Ureter (tissue), 1 donor: ENCODE measurements at regions not wholly inside any gene's neighbourhood (a gene's known extent, or its start where the extent isn't known, plus 50 kb on each side); places are given as distances from the start of the nearest gene placed in this dataset.

Experiments used
- DNase-seq: peaks from one replicate; pipeline ENCODE4 v3.0.0-alpha.2; 2020; ENCODE audit warnings: low spot score
- donor health status: DM: yes; HTN: yes; CAD: no.

DNA sequence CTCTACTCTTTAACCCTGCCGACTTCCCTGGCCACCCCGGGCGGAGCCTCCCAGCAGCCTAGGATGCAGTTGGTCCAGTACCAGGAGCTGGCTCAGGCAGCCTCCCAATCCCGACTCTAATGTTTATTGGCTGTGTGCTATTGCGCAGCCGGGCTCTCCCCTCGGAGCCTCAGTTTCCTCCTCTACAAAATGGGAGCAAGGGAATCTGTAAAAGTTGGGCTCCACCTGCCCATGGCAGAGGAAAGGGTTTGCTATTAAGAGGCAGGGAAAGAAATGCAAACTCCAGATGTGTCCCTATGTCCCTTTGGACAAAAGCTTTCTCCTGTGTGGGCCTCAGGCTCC lies 140.8 kb upstream of the PJA1 start:
- no peak for DNase-seq

GRCh38 chrX:69305333-69306062 lies 140.2 kb upstream of the PJA1 start:
- no peak for DNase-seq

- no peak for DNase-seq
Measured at GRCh38 chrX:69303231-69303630, 138.0 kb upstream of the PJA1 start.

- no peak for DNase-seq
Measured at GRCh38 chrX:69299951-69300714, 134.9 kb upstream of the PJA1 start.

- no peak for DNase-seq
Measured at GRCh38 chrX:69299285-69299684, 134.0 kb upstream of the PJA1 start.

DNA sequence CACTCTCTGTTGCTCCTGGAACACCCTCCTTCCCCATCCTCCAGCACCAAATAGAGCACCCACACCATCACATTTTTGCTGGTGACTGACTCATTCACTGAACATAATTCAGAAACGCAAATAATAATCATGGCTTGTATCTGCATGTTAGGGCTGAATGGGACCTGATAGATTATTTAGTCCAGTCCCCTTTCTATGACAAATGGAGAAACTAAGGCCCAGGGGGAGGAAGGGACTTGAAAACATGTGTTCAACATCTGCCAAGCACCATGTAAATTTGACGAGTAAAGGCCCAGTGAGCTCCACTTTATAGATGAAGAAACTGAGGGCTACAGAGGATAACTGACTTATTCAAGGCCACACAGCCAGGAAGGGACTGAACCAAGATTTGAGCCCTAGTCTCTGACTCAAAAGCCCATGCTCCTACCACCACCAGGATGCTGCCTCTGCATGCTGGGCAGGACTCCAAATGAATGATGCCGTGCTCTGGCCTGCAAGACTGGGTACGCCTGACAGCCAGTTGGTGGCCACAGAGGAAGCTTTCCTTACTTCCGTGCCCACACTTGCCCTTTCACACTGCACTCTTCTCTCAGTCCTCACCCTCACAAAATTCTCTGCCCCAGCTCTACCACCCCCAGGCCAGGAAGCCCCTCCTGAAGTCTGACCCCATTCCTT lies 133.3 kb upstream of the PJA1 start:
- no peak for DNase-seq

- DNase-seq: no peak
Measured at GRCh38 chrX:69297506-69297905, 132.3 kb upstream of the PJA1 start.

- no peak for DNase-seq
Measured at GRCh38 chrX:69293776-69294601, 128.7 kb upstream of the PJA1 start.

DNA sequence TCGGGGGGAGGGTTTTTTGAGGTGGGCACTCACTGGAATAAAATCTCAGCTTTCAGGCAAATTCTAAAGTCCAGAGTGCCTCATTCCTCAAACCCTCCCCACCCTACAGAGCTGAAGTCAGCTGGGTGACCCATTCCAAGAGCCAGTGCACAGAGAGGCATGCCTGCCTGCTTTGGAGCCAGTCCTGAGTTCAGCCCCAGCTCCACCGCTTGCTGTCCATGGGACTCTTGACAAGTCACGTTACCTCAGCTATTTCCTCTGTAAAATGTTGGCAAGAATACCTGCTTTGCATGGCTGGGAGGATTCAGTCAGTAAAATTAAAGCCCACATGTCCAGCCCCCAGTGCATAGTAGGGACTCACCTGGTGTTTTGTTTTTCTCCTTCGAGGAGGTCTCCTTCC lies 125.9 kb upstream of the PJA1 start:
- DNase-seq: no peak

- DNase-seq: no peak
Measured at GRCh38 chrX:69290292-69290691, 125.0 kb upstream of the PJA1 start.

- DNase-seq: no peak
Measured at GRCh38 chrX:69289793-69290123, 124.5 kb upstream of the PJA1 start.

DNA sequence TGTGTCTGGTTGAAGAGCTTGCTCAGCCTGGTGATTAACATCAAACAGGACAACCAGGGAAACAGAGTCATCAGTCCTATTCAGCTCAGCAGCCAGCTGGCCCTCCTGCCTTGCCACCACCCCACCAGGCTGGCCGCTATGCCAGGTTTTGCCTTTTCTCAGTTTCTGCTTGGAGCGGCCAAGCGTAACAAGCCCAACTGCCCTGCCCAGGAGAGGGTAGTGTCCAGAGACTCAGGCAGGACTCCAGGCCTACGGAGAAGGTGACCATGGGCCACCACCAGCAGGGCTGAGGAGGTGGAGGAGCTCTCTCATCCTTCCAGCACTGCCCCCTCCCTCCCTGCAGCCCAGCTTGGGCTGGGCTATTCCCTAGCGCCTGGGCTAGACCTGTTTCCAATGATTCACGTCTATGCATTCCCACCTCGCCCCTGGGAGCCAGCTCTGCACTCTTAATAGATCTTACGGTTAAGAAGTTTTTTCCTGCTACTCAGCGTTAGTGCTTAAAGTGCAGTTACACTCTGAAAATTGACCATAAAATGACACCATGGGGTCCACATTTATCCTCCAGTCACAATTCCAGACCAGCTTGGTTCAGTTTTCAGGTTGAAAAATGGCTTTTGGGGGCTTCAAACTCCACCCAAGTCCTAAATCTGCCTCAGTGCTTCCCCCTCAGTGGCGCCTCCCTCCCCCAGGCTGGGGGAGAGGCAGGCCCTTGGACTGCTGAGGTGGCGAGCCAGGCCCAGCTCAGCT lies 124.0 kb upstream of the PJA1 start:
- DNase-seq: no peak

DNA sequence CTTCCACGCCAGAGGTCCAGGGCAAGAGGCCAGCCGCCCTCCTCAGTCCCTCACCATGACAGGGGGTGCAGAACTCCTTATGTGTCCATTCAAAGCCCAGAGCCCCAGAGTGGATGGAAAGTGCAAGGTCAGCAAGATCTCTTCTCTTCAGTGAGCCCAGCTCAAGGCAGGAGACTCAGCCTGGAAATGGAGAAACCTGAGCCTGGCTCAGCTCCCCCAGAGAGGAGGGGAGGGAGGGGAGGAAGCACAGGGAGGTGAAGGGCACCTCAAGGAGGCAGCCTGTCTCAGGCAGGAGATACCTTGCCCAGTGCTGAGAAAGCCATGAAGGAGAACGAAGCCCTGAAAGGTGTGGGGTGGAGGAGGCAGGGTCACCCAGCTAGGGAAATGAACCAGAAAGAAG lies 121.8 kb upstream of the PJA1 start:
- DNase-seq: no peak

DNA sequence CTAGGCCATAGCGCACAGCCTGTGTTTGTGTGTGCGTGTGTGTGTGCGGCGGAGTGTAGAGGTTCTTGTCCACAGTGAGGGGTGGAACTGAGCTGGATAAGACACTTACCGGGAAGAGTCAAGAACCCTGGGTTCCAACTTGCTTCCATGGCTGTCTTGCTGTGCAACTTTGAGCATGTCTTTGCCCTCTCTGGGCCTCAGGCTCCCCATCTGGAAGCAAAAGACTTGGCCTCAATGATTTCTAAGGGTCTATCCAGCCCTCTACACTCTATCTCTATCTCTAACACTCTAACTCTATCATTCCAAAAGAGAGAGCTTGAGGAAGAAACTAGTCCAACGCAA lies 121.3 kb upstream of the PJA1 start:
- DNase-seq: no peak

GRCh38 chrX:69285881-69286564 lies 120.8 kb upstream of the PJA1 start:
- peak; percentile 73 for DNase-seq

DNA sequence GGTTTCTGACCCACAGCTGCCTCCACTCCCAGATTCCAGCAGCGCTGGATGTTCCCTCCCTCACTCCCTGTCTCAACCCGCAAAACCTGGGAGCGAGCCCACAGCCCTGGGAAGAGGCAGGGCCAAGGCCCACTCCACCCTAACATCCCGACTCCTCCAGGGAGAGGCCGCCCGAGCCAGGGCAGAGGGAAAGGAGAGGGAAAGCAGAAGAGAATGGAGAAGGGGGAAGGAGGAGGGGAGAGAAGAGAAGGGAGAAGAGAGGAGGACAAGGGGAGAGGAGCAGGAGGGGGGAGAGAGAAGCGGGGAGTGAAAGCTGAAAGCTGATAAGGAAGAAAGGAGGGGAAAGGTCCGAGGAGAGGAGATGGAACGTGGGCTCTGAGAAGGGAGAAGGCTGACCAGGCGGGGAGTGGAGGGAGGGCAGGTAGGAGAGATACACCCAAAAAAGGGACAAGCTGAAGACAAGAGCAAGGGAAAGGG lies 120.2 kb upstream of the PJA1 start:
- DNase-seq: peak; percentile 71

DNA sequence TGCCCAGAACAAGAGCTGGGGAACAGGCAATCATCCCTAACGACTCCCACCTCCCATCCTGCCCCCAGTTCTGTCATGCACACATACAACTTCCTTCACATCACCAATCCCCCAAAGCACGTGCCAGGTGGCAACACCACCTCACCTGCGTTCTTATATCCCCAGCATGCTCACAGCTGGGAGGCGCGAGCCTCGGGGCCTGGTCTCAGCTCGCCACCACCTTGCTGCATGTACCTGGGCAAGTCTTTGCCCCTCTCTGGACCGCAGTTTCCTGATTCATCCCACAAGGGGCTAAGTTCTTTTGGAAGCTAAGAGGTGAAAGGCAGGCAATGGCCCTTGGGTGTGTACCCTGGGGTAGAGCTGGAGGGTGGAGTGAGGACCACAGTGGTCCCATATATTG lies 119.2 kb upstream of the PJA1 start:
- DNase-seq: no peak

DNA sequence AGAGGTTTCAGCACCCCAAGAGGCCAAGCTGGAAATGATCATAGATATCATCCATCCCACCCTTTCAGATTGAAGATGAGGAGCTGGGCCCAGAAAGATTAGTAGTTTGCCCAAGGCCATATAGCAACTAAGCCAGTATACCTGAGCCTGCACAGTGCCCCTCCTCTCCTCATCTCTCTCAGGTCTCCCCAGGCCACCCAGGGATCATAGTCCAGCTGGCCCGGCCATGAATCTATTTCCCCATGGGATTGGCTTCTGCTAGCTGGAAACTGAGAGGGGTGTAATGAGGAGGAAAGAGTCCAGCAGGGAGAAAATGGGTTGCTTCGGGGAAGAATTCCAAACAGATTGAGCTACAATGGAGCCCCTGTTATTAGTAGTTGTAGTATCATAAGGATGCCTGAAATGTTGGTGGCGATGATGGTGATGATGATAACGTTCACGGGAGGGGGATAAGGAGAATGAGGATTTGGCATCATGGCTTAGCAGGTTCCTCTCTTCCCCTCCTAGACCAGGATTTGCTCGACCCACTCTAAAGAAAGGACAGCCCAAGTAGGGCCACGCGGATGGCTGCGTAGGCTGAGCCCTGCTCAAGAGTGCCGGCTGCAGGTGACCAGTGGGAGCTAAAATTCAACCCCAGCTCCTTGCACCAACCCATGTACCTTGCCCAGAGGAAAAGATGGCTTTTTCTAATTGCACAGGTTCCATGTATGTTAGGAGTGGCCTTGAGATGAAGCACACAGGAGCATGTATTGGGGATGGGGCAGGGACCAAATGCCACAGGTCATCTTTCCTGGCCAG lies 117.8 kb upstream of the PJA1 start:
- no peak for DNase-seq

GRCh38 chrX:69280933-69281332 lies 115.7 kb upstream of the PJA1 start:
- no peak for DNase-seq

DNA sequence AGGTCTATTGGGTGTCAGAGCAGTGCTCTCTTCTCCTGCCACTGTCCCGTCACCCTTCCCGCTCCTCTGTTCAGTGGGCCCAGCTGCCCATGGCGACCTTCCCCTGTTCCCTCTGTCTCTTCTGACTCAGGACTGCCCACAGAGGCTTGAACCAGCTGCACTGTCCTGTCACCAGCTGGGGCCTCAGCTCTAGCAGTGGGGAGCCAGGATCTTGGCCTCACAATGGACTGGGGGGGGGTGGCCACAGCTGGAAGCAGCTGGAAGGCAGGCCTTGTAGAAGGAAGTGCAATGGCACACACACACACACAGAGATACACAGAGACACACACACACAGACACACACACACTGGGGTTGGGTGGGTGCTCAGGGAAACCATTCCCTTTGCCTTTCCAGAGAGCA lies 114.0 kb upstream of the PJA1 start:
- no peak for DNase-seq
